Activated naive CD4-positive, alpha-beta T cell treated with anti-CD3 and anti-CD28 coated beads, Interleukin-2, amount 50 U/mL, for 72 hours (primary cell): ENCODE measurements at regions not wholly inside any gene's neighbourhood (a gene's known extent, or its start where the extent isn't known, plus 50 kb on each side); places are given as distances from the start of the nearest gene placed in this dataset.

ENCODE experiments used
- ATAC-seq, 2 donors: fragments of 150-1000 bp; cut with Tn5 transposase; 2 replicates each; pipeline ENCODE4 v1.10.0; 2021; ENCODE audit warnings: mild to moderate bottlenecking in 2 of 2, moderate library complexity in 2 of 2
- DNase-seq, 2 donors: peaks; one replicate each; pipeline ENCODE4 v3.0.0; 2021 to 2022; ENCODE audit warnings: low spot score in 2 of 2
- H3K27ac Mint-ChIP-seq, 2 donors: one replicate each; pipeline ENCODE4 v1.8.0; 2022; ENCODE audit warnings: mild to moderate bottlenecking in 2 of 2, mixed read lengths in 2 of 2
- H3K36me3 Mint-ChIP-seq, 2 donors: one replicate each; pipeline ENCODE4 v1.8.0; 2022; ENCODE audit warnings: mixed read lengths in 2 of 2
- H3K9me3 Mint-ChIP-seq, 2 donors: one replicate each; pipeline ENCODE4 v1.8.0; 2022; ENCODE audit warnings: mixed read lengths in 2 of 2

- H3K9me3 Mint-ChIP-seq = peaks cover 0 to 4% of the 10 kb centered on the region in 2 donors
- no peak for ATAC-seq
- no peak for DNase-seq
- no peak overlapping the region for H3K27ac Mint-ChIP-seq
- peaks cover 0 to 14% of the 10 kb centered on the region in 2 donors for H3K36me3 Mint-ChIP-seq
Observed at GRCh38 chr2:64349131-64349530, 104.8 kb upstream of the LGALSL start.

DNA sequence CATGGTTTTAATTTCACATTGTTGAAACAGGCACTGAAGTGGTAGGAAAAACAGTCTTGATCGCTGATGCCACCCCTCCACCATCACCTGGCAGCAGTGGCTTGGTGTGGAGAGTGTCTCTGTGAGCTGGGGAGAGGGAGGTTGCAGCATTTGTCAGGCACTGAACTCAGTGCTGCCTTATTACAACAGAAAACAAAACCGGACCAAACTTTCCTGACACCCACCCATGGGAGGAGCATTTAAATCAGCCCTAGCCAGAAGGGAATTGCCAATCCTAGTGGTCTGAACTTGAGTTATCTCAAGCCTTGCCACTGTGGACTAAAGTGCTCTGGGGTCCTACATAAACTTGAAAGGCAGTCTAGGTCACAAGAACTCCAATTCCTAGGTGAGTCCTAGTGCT, 103.0 kb upstream of the LGALSL start:
- H3K9me3 Mint-ChIP-seq = peaks cover 0 to 4% of the 10 kb centered on the region in 2 donors
- no peak for ATAC-seq
- H3K27ac Mint-ChIP-seq = no peak overlapping the region
- H3K36me3 Mint-ChIP-seq = peaks cover 0 to 14% of the 10 kb centered on the region in 2 donors
- DNase-seq = no peak

DNA sequence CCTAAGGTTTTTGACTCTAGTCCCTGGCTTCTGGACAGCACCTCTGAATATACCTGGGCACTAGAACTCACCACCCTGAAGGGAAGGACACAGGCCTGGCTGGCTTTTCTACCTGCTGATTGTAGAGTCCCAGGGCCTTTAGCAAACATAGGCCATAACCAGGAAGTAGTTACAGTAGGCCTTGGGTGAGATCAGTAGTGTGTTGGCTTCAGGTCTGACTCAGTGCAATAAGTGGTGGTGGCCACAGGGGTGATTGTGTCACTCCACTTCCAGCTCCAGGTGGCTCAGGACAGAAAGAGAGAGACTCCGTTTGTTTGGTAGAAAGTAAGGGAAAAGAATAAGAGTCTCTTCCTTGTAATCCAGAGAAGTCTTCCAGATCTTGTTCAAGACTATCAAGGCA, 101.7 kb upstream of the LGALSL start:
- no peak overlapping the region for H3K27ac Mint-ChIP-seq
- DNase-seq (no peak), ATAC-seq (peak; percentile 70 to 71)
- H3K36me3 Mint-ChIP-seq = peaks cover 0 to 14% of the 10 kb centered on the region in 2 donors
- peaks cover 0 to 4% of the 10 kb centered on the region in 2 donors for H3K9me3 Mint-ChIP-seq

DNA sequence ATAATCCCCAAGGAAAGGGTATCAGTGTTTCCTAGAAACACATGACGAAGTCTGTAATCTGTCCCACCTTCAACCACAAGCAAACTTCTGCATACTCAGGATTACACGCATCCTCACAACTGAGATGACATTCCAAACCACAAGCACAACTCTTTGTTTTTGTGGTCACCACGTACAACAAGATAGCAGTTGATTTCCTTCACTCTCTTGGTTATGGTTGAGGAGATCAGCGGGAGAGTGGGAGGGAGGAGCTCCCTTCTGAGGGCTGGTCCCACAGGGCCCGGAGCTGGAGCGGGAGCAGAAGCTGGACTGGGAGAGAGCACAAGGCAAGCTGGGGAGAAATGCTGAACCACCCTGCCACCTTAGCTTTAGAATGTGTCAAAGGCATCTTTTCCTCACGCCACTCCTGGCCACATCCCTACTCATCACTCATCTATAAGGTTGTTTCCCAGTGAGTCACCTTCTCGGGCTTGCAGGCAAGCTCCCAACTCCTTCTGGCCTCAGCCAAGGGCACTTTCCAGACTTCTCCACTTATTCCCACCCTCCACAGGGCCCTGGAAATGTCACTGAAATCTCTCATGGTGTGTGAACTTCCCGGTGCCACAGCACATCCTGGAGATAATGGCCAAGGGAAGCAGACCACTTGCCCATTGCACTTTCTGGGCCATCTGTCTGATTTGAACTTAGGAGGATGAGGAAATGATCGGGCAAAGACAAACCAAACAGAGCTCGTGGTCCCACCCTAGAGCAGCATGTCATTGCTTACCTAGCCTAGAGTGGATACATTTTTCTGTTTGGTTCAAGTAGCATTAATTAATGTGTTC, 98.9 kb upstream of the LGALSL start:
- ATAC-seq (peak in 1 of 2 donors; percentile 24), DNase-seq (no peak)
- peaks cover 0 to 4% of the 10 kb centered on the region in 2 donors for H3K9me3 Mint-ChIP-seq
- H3K27ac Mint-ChIP-seq = no peak overlapping the region
- H3K36me3 Mint-ChIP-seq = peaks cover 0 to 14% of the 10 kb centered on the region in 2 donors

DNA sequence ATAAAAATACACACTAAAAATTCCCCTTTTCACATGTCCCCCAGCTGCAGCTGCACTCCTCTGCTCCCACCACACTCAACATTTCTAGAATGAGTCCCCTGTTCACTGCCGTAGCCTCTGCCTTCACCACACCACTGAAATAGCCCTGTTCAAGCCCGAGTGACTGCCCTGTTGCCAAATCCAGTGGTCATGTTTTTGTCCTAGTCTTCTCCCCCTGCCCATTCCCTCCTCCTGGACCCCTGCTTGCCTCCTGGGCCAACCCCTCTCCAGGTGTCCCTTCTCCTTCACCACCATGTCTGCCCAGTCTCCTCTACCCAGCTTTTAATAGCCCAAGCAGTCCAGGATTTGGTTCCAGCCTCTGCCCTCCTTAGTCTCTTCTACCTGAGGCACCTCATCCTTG, 97.1 kb upstream of the LGALSL start:
- DNase-seq (no peak), ATAC-seq (no peak)
- Mint-ChIP-seq H3K27ac (no peak overlapping the region), H3K36me3 (peaks cover 0 to 11% of the 10 kb centered on the region in 2 donors), H3K9me3 (peaks cover 0 to 4% of the 10 kb centered on the region in 2 donors)

- no peak for ATAC-seq
- DNase-seq = no peak
- H3K9me3 Mint-ChIP-seq = no peaks in the 10 kb centered on the region
- no peaks in the 10 kb centered on the region for H3K36me3 Mint-ChIP-seq
- no peak overlapping the region for H3K27ac Mint-ChIP-seq
Observed at GRCh38 chr2:64359171-64359891, 94.6 kb upstream of the LGALSL start.

DNA sequence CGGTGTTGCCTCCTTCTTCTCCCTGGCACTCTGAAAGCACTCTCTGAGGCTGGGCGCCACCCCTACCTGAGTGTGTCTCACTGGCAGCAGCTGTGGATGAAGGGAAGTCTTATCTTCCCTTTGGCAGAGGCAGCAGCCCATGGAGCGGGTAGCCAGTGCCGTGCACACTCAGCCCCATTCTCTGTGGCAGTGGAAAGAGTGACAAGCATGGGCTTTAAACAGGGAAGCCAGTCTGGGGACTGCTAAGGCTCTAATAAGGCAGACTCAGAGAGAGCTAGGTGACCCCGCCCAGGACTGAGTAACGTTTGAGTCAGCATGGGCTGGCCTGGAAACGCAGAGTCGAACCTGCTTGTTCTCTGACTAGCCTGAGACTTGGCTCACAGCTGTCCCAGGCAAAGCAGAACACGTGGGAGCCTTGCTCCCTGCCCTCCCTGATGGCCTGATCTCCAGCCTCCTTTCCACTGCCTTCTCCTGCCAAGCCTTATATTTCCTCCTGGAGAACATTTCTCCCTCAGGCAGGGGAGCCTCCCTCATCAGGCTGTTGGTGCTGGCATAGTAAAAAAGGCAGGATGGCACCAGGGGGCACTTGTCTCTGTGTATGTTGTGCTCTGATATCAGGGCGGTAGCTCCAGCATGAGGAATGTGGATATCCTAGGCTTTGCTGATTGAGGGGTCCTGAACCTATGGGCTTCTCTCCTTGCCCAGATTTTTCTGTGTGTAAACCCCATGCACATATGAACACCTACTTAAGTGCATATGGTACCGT, 93.9 kb upstream of the LGALSL start:
- Mint-ChIP-seq H3K27ac (no peak overlapping the region), H3K9me3 (no peaks in the 10 kb centered on the region), H3K36me3 (no peaks in the 10 kb centered on the region)
- peak; percentile 88 to 96 for ATAC-seq
- DNase-seq = peak in 1 of 2 donors; percentile 34

DNA sequence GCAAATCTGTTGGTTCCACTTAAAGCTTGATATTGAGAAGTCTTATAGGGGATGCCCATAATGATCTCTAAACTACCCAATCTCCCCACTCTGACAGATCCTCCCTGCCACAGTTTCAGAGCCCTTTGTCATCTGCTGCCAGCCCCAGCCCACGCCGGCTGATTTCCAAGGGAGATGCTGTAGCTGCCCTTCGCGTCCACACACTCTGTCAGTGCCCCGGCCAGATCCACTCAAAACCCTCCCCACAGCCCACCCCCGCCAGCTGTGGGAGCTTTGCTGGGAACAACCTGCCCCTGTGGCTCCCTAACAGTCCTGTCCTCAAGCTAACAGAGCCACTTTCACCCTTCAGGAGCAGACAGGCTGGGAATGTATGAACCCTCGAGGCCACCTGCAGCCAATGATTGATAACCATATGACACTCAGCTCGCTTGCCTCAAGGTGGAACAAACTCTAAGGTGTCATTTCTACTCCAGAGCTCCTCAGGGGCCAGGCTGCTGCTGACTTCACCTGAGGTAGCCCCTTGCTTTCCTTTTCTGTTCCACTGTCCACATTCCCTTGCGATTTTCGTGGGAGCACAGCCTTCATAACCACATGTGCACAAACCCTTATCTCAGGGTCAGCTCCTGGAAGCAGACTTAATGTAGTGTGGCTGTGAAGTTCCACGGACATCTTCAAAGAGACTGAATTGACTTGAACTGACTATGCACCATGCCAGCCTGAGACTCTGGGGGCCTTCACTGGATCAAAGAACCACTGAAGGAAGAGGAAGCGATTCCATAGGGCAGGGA, 92.6 kb upstream of the LGALSL start:
- no peak overlapping the region for H3K27ac Mint-ChIP-seq
- DNase-seq (no peak), ATAC-seq (no peak)
- H3K36me3 Mint-ChIP-seq = no peaks in the 10 kb centered on the region
- H3K9me3 Mint-ChIP-seq = no peaks in the 10 kb centered on the region

- H3K9me3 Mint-ChIP-seq = no peaks in the 10 kb centered on the region
- no peak overlapping the region for H3K27ac Mint-ChIP-seq
- DNase-seq (no peak), ATAC-seq (no peak)
- H3K36me3 Mint-ChIP-seq = no peaks in the 10 kb centered on the region
Observed at GRCh38 chr2:64362562-64363026, 91.4 kb upstream of the LGALSL start.

DNA sequence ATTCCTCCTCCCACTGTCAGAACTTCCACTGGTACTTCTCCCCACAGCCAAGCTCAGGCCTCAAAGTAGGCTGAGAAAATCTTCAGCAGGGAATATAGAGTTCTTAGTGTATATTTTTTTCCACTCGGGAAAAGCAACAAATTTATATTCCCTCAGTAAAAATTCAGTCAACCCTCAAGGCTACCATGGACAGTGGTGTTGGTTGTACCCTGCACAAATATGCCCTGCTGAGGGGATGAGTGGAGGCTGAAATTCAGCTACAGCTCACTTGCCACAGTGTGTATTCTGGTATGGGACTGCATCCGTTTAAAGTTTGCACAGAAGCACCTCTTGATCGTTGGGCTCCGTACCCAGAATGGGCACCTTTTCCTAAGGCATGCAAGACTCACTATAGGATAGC, 90.8 kb upstream of the LGALSL start:
- DNase-seq (no peak), ATAC-seq (no peak)
- no peaks in the 10 kb centered on the region for H3K36me3 Mint-ChIP-seq
- no peaks in the 10 kb centered on the region for H3K9me3 Mint-ChIP-seq
- H3K27ac Mint-ChIP-seq = no peak overlapping the region

DNA sequence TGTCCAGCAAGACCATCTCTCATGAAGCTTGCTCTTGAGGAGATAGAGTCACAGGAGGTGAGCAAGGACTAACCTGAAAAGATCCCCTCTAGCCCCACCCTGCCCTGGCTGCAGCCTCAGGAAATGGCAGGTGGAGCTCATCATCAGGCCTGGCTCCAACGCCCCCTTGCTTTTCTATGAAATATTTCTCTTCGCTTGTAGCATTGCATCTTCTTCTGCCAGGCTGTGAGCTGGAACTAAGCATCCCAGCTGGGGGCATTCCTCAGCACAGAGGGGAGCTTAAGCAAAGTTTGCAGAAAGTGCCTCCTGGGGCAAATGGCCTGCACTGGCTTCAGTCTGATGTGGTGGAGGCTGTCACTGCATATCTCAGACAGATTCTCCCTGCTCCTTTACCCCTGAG, 90.1 kb upstream of the LGALSL start:
- DNase-seq = no peak
- Mint-ChIP-seq H3K36me3 (no peaks in the 10 kb centered on the region), H3K27ac (peak overlapping the region in 1 of 2 donors; percentile 65), H3K9me3 (no peaks in the 10 kb centered on the region)
- ATAC-seq = no peak

DNA sequence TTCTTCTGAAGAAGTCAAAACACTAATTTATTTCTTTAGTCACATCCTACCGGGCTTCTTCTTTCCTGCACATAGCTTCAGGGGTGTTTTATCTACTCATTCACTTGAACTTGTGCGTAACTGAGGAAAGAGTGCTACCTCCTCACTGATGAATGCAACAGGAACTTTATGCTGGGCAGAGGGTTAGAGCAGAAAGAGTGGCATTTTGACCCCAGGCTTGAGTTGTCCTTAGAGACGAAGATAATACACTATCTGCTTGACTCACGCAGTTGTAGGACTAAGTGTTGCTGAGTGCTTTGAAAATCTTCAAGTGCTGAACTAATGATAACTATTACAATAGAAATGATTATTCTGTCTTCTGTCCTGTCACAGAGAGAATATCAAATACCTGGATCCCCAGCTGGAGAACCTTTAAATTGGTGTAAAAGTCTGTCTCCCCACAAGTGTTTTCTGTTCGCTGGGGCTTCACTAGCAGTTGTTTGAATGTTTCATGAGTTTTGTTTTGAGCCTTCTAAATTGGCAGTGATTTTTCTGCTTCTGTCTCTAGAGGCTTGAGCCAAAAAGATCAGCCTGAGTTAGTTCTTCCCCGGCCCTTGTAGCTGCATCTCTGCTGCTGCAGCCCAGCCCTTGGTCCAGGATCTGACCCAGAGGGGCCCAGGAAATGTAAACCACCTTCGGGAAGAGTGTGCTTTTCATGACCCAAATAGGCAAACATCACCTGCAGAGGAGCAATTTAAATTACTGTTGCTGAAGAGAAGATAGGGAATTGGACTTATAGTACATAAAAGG, 86.3 kb upstream of the LGALSL start:
- H3K27ac Mint-ChIP-seq = no peak overlapping the region
- no peaks in the 10 kb centered on the region for H3K36me3 Mint-ChIP-seq
- DNase-seq (no peak), ATAC-seq (no peak)
- H3K9me3 Mint-ChIP-seq = no peaks in the 10 kb centered on the region

DNA sequence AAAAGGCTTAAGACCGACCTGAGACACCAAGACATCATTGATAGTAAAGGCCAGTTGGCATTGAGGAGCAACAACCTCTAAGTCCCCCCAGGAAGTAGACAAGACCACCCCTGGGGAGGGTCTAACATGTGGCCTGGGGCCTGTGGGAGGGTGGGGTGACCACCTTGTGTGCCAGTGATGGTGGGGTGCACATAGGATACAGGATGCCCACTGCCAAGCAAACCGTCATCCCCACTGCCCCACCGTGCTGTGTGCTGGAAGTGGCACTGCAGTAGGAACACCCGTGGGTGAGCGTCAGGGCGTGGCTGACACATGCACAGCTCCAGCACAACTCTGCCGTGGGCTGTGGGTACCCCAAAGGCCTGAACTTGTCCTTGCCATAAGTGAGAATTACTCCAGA, 84.3 kb upstream of the LGALSL start:
- no peak overlapping the region for H3K27ac Mint-ChIP-seq

GRCh38 chr2:64371727-64372126, 82.2 kb upstream of the LGALSL start:
- no peaks in the 10 kb centered on the region for H3K36me3 Mint-ChIP-seq
- H3K9me3 Mint-ChIP-seq = no peaks in the 10 kb centered on the region
- ATAC-seq (no peak), DNase-seq (no peak)
- no peak overlapping the region for H3K27ac Mint-ChIP-seq

More for the DNA sequence above, 84.3 kb upstream of the LGALSL start:
- no peak for DNase-seq
- ATAC-seq = no peak
- Mint-ChIP-seq H3K9me3 (no peaks in the 10 kb centered on the region), H3K36me3 (no peaks in the 10 kb centered on the region)

DNA sequence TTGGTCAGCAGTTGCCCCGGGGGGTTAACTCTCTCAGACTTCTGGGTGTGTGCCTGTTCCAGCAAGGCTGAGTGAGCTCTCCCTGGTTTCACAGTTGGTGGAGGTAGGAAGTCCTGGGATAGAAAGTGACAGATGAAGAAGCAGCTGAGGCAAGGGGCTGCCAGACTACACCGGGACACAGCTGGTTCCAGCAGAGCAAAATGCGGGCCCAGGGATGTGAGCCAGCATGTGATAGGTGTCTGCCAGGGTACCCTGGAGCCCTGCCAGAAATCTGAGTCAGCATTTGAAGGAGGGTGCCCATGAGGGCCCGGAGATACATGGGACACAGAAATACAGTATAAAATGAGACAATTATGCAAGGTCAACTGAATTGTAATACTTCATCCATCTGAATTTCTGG, 79.3 kb upstream of the LGALSL start:
- Mint-ChIP-seq H3K36me3 (no peaks in the 10 kb centered on the region), H3K27ac (no peak overlapping the region)
- ATAC-seq = no peak

DNA sequence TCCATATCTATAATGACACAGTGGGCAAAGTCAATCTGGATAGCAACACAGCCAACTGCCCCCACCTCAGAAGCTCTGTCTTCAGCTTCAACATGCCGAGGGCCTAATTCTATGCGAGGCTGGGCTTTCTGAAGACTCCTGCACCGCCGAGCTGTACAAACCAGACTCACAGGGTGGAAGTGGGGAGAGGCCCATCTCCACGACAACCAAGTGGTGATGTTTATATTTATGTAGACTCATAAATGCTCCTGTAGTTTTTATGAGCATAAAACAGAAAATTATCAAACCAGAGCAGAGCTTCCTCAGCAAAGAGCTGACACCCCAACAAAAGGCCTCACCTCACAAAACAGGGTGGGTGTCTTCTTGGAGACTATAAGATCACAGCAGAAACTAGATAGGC, 77.0 kb upstream of the LGALSL start:
- Mint-ChIP-seq H3K9me3 (peaks cover 0 to 3% of the 10 kb centered on the region in 2 donors), H3K27ac (no peak overlapping the region), H3K36me3 (no peaks in the 10 kb centered on the region)
- DNase-seq = no peak
- no peak for ATAC-seq

More for the DNA sequence above, 79.3 kb upstream of the LGALSL start:
- peaks cover 0 to 3% of the 10 kb centered on the region in 2 donors for H3K9me3 Mint-ChIP-seq
- DNase-seq = no peak
